ENCODE measurements at regions not wholly inside any gene's neighbourhood (a gene's known extent, or its start where the extent isn't known, plus 50 kb on each side); places are given as distances from the start of the nearest gene placed in this dataset.

DNA sequence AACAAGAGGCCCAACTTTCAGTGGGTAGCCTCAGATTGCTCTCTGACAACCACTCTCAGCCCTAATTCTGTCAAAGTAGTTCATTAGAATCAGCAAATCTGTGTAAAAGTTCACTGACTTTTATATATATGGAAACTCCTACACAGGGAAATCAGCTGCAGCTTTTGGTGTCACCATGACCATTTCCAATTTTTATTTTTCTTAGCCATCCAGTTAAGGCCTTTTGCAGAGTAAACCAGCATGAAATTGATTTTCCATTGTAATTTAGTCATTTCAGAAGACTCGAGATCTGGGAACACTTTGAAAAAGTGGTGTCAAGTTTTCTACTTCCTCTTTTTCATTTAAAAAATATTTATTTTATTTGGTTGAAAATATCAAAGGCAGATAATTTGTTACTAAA, 263.2 kb downstream of the TMEM182 start:
- Histone ChIP-seq H3K4me3 (no peak overlapping the region), H3K27ac (ENCODE audit: low read depth in 1 of 2, low read length in 1 of 2) (no peak overlapping the region), H3K27me3 (ENCODE audit: control insufficient read depth in 3 of 3, insufficient read depth in 3 of 3, low read length in 2 of 3) (no peaks in the 10 kb centered on the region), H3K4me1 (ENCODE audit: control insufficient read depth in 5 of 5, insufficient read depth in 5 of 5, low read length in 5 of 5) (peaks cover 0 to 5% (median 0%) of the 10 kb centered on the region in 5 donors), H3K36me3 (ENCODE audit: control insufficient read depth in 4 of 4, insufficient read depth in 4 of 4, low read length in 4 of 4) (no peaks in the 10 kb centered on the region), H3K9ac (ENCODE audit: insufficient read depth in 1 of 2, low read length in 2 of 2) (no peak overlapping the region), H3K9me3 (ENCODE audit: control insufficient read depth in 4 of 4, insufficient read depth in 3 of 4, low read length in 3 of 4) (no peaks in the 10 kb centered on the region)
- 80 to 89% methylated on average over 1 of the region's 1 CpG for WGBS, 2 donors
- TF ChIP-seq, protein P1, sequence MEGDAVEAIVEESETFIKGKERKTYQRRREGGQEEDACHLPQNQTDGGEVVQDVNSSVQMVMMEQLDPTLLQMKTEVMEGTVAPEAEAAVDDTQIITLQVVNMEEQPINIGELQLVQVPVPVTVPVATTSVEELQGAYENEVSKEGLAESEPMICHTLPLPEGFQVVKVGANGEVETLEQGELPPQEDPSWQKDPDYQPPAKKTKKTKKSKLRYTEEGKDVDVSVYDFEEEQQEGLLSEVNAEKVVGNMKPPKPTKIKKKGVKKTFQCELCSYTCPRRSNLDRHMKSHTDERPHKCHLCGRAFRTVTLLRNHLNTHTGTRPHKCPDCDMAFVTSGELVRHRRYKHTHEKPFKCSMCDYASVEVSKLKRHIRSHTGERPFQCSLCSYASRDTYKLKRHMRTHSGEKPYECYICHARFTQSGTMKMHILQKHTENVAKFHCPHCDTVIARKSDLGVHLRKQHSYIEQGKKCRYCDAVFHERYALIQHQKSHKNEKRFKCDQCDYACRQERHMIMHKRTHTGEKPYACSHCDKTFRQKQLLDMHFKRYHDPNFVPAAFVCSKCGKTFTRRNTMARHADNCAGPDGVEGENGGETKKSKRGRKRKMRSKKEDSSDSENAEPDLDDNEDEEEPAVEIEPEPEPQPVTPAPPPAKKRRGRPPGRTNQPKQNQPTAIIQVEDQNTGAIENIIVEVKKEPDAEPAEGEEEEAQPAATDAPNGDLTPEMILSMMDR (IDR thresholded peaks at IDR 0.05; ENCODE audit: control extremely low read depth, extremely low read depth) = no peak
- DNase-seq (no peak), ATAC-seq (ENCODE audit: insufficient read depth, low FRiP score) (no peak)

DNA sequence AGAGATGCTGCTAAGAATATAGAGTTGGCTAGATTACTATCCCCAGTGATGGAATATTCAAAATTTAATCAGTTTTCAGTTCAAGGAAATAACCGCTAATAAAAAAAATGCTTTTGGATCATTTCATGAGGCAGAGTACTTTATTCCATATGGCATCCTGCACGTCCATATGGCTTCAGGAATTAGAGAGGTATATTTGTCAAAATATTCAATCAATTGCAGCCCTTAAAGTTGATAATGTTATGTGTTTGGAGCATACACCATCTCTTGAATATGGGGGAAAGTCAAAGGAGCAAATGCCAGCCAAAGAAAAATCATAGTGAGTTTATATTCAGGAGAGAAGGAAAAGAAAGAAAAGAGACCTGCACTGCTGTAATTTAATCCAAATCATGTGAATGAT, 266.4 kb downstream of the TMEM182 start:
- WGBS, 2 donors = 77 to 83% methylated on average over 2 of the region's 2 CpGs
- no peak overlapping the region for H3K4me3 ChIP-seq
- H3K9me3 ChIP-seq (ENCODE audit: control insufficient read depth in 4 of 4, insufficient read depth in 3 of 4, low read length in 3 of 4) = no peaks in the 10 kb centered on the region
- DNase-seq = no peak
- H3K36me3 ChIP-seq (ENCODE audit: control insufficient read depth in 4 of 4, insufficient read depth in 4 of 4, low read length in 4 of 4) = no peaks in the 10 kb centered on the region
- TF ChIP-seq, protein P1 (IDR thresholded peaks at IDR 0.05; ENCODE audit: control extremely low read depth, extremely low read depth) = no peak
- ATAC-seq (ENCODE audit: insufficient read depth, low FRiP score) = no peak
- H3K9ac ChIP-seq (ENCODE audit: insufficient read depth in 1 of 2, low read length in 2 of 2) = no peak overlapping the region
- no peak overlapping the region for H3K27ac ChIP-seq (ENCODE audit: low read depth in 1 of 2, low read length in 1 of 2)
- H3K4me1 ChIP-seq (ENCODE audit: control insufficient read depth in 5 of 5, insufficient read depth in 5 of 5, low read length in 5 of 5) = peaks cover 0 to 5% (median 0%) of the 10 kb centered on the region in 5 donors
- H3K27me3 ChIP-seq (ENCODE audit: control insufficient read depth in 3 of 3, insufficient read depth in 3 of 3, low read length in 2 of 3) = no peaks in the 10 kb centered on the region
